ENCODE measurements at regions not wholly inside any gene's neighbourhood (a gene's known extent, or its start where the extent isn't known, plus 50 kb on each side); places are given as distances from the start of the nearest gene placed in this dataset.

DNA sequence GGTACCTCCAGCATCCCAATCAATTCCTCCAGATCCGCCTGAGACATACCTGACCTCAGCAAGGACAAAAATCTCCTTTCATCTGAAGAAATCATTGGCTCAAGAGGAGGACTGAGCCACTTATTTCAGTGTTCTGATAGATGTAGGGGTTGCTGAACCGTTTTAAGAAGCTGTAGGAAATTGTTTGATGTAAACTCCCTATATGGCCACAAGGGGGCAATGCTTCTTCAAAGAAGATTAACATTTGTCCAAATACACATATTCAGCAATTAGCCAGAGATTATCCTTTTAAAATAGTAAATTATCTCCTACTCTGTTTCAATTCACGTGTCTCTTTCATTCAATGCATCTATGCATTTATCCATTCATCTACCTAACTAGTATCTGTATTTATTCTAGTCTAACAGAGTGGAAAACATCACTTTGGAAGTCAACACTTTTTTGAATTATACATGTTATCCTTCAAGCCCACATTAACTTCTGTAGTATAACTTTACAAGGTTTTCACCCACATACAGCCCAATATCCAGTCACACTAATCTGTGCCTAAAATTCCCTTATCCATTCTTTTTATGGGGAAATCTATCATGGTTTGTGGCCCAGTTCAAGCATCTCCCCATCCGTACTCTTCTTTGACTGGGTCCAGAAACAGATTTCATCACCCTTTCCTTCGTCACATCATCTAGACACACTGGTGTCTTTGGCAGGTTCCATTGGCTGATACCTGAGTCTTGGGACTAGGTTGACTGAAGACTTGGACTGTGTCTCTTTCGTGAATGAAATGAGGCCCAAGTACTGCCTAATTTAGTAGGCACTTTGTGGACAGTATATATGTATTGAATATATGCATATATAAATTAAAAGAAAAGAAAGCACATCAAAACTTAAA lies 411.0 kb upstream of the OR4E1 start:
- TF ChIP-seq, protein P1, sequence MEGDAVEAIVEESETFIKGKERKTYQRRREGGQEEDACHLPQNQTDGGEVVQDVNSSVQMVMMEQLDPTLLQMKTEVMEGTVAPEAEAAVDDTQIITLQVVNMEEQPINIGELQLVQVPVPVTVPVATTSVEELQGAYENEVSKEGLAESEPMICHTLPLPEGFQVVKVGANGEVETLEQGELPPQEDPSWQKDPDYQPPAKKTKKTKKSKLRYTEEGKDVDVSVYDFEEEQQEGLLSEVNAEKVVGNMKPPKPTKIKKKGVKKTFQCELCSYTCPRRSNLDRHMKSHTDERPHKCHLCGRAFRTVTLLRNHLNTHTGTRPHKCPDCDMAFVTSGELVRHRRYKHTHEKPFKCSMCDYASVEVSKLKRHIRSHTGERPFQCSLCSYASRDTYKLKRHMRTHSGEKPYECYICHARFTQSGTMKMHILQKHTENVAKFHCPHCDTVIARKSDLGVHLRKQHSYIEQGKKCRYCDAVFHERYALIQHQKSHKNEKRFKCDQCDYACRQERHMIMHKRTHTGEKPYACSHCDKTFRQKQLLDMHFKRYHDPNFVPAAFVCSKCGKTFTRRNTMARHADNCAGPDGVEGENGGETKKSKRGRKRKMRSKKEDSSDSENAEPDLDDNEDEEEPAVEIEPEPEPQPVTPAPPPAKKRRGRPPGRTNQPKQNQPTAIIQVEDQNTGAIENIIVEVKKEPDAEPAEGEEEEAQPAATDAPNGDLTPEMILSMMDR (IDR thresholded peaks at IDR 0.05), result peak; percentile 53 to 81 (median 70)
- TF ChIP-seq POLR2A (IDR thresholded peaks at IDR 0.05) (no peak), EP300 (IDR thresholded peaks at IDR 0.05; ENCODE audit: low read depth) (no peak), POLR2AphosphoS5 (IDR thresholded peaks at IDR 0.05) (no peak)
